RWPE1 (cell line): ENCODE measurements at regions not wholly inside any gene's neighbourhood (a gene's known extent, or its start where the extent isn't known, plus 50 kb on each side); places are given as distances from the start of the nearest gene placed in this dataset.
A peak's percentile ranks its signal among the peaks of the same experiment; 100 is the strongest.

Source experiments
- CTCF ChIA-PET: fragments of 350-600 bp; sonication (Branson Sonifier 250); formaldehyde crosslinking; extraction: SDS; loops from one replicate; lab custom pipeline; 2021; lab: Yijun Ruan, JAX
- POLR2A ChIA-PET: fragments of 400-600 bp; formaldehyde crosslinking; extraction: SDS; loops from one replicate; lab custom pipeline; 2020; ENCODE audit warnings: antibody characterized with exemption; ENCODE audit not compliant: low non-redundant PET; lab: Yijun Ruan, JAX
- DNase-seq: peaks from one replicate; pipeline ENCODE4 v3.0.0; 2012; ENCODE audit warnings: low spot score
- H3K27ac ChIP-seq: fragments of 450-650 bp; 2 replicates; pipeline ENCODE4 v1.5.1; 2017
- TF ChIP-seq, protein P1 (sequence below): fragments of 450-650 bp; conservative IDR thresholded peaks from 2 replicates; pipeline ENCODE4 v1.5.1; 2017; ENCODE audit warnings: low read depth, mild to moderate bottlenecking

DNA sequence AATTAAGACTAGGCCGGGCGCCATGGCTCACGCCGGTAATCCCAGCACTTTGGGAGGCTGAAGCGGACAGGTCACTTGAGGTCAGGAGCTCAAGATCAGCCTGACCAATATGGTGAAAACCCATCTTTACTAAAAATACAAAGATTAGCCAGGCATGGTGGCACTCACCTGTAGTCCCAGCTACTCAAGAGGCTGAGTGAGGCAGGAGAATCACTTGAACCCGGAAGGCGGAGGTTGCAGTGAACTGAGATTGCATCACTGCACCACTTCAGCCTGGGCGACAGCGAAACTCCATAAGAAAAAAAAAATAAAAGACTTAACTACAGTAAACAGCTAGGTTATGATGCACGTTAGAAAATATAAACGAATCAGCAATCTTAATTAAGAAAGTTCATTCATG, 216.0 kb upstream of the TEX13C start:
- no peak overlapping the region for H3K27ac ChIP-seq
- ChIA-PET CTCF (no interaction called here), POLR2A (interaction anchor here (0.8 kb wide), 1 partner anchor 1302 kb away, joined by 4 read pairs; no protein-coding TSS in a partner anchor)
- TF ChIP-seq, protein P1, sequence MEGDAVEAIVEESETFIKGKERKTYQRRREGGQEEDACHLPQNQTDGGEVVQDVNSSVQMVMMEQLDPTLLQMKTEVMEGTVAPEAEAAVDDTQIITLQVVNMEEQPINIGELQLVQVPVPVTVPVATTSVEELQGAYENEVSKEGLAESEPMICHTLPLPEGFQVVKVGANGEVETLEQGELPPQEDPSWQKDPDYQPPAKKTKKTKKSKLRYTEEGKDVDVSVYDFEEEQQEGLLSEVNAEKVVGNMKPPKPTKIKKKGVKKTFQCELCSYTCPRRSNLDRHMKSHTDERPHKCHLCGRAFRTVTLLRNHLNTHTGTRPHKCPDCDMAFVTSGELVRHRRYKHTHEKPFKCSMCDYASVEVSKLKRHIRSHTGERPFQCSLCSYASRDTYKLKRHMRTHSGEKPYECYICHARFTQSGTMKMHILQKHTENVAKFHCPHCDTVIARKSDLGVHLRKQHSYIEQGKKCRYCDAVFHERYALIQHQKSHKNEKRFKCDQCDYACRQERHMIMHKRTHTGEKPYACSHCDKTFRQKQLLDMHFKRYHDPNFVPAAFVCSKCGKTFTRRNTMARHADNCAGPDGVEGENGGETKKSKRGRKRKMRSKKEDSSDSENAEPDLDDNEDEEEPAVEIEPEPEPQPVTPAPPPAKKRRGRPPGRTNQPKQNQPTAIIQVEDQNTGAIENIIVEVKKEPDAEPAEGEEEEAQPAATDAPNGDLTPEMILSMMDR: no peak
- no peak for DNase-seq

DNA sequence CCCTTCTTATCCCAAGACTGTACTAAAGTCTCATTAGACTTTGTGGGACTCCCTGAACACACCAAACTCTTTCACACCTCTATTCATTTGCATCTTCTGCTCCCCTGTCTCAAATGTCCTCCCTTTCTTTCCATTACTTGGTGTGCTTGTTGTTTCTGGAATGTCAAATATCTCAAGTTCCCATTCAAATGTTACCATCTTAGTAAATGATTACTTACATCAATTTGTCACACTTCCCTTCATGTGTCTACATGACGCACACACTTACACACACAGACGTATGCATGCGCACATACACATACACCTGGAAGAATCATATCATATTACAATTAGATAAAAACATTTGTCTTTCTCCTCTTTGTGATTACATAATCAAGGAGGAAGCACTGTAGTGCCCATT, 210.8 kb upstream of the TEX13C start:
- POLR2A ChIA-PET: no interaction called here
- no peak for DNase-seq
- TF ChIP-seq, protein P1: no peak
- CTCF ChIA-PET: no interaction called here
- H3K27ac ChIP-seq: no peak overlapping the region

DNA sequence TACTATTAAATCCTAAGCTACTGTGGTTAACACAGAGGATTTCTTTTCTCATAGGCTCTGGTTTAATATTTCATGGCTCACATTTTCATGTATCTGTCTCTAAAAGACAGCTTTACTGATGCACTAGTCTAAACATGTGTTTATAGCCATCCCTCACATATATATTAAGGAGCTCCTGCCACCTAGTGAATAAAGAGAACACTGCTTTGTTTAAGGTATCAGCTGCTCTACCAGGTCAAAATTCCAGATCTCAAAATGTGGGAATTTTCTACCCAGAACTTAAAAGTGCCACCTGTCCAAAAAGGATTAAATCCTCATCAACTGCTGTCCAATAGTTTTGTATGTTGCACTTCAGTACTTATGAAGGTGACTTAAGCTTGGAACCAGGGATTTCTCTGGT, 188.5 kb upstream of the TEX13C start:
- H3K27ac ChIP-seq: no peak overlapping the region
- ChIA-PET POLR2A (no interaction called here), CTCF (interaction anchor here (0.6 to 1.5 kb wide), 6 partner anchors 143 to 743 kb away, joined by 3 to 5 read pairs (median 4); no protein-coding TSS in a partner anchor)
- peak; percentile 14 for DNase-seq
- TF ChIP-seq, protein P1: no peak

DNA sequence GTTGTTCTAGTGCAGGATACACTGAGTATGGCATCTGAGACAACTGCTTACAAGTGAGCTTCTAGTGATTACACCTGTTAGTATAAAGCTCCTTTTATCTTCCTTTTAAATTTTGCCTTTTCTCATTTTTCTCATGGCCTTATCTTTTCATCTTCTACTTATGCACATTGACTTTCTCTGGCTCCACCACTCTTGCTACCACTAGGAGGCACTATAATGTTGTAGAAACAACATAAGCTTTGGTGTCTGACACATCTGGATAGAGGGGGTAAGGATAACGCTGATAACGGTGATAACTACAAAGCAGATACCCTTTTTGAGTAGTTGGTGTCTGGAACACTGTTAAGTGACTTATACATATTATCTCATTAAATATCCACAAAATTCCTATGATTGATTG, 187.4 kb upstream of the TEX13C start:
- ChIA-PET POLR2A (no interaction called here), CTCF (interaction anchor here (0.7 to 1.5 kb wide), 4 partner anchors 720 to 959 kb away, joined by 3 to 4 read pairs (median 4); no protein-coding TSS in a partner anchor)
- DNase-seq: no peak
- no peak overlapping the region for H3K27ac ChIP-seq
- TF ChIP-seq, protein P1: no peak

DNA sequence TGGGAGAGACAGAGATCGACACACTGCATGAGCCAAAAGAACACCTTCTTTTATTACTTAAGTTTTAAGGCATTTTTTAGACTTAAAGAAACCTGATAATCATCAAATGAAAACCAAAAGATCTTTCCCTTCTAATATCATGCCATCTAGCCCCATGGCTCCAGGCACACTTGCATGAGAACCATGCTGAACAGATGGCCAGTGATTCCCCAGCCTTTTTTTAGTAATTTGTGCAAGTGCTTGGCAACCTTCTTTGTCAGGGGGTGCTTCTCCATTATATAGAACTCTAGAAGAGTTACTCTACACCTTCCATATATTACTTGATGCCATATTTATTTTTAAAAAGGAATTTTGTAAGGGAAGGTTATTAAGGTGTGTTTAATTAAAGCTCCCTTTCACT, 182.2 kb upstream of the TEX13C start:
- H3K27ac ChIP-seq: no peak overlapping the region
- TF ChIP-seq, protein P1: no peak
- no peak for DNase-seq
- CTCF ChIA-PET: no interaction called here
- POLR2A ChIA-PET: no interaction called here

DNA sequence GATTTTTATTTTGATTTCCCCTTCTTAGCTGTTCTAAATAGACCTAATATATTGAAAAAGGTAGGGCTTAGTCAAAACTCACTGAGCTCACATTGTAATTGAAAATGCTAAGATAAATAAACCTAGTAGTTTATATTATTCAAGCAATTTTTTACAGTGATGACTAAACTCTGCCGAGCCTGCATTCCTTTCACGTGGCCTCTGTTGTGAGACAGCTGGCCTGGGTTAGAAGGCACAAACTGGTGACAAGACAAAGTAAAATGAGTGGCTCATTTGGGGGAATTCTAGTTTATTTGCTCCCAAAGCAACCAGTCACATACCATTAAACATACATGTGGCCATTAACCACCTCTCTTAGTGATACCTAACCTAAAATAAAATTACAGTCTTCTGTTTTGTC, 169.4 kb upstream of the TEX13C start:
- no peak for DNase-seq
- ChIA-PET POLR2A (no interaction called here), CTCF (interaction anchor here (0.6 kb wide), 1 partner anchor 217 kb away, joined by 3 read pairs; no protein-coding TSS in a partner anchor)
- TF ChIP-seq, protein P1: no peak
- no peak overlapping the region for H3K27ac ChIP-seq

GRCh38 chrX:125151146-125151545, 168.5 kb upstream of the TEX13C start:
- POLR2A ChIA-PET: no interaction called here
- TF ChIP-seq, protein P1: no peak
- H3K27ac ChIP-seq: no peak overlapping the region
- CTCF ChIA-PET: interaction anchor here (0.6 to 0.7 kb wide), 2 partner anchors 218 to 952 kb away, joined by 3 read pairs; no protein-coding TSS in a partner anchor
- DNase-seq: no peak
